GM19351 (cell line): ENCODE measurements at regions not wholly inside any gene's neighbourhood (a gene's known extent, or its start where the extent isn't known, plus 50 kb on each side); places are given as distances from the start of the nearest gene placed in this dataset.

Experiments used
- ATAC-seq: cut with Tn5 transposase; IDR thresholded peaks from one replicate; pipeline ENCODE4 v1.9.1; 2021; ENCODE audit warnings: mild to moderate bottlenecking, moderate library complexity; ENCODE audit not compliant: unreplicated experiment

DNA sequence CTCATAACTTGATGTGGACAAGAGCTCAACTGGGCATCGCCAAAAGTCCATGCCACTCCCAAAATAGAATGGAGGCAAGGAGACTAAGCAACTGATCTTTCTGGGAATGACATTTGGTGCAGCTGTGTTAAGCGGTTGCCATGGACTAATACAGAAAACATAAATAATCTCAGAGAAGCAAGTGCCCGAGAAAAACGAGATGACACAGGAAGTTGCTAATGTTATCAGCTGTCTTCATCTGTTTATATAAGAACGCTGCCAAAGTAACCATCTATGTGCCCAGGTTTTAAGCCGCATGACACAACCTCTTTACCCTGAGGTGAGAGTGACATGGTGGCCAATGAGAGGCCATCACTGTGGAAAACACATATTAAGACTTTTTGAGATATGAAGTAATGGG lies 54.9 kb upstream of the SACS start:
- ATAC-seq: no peak

DNA sequence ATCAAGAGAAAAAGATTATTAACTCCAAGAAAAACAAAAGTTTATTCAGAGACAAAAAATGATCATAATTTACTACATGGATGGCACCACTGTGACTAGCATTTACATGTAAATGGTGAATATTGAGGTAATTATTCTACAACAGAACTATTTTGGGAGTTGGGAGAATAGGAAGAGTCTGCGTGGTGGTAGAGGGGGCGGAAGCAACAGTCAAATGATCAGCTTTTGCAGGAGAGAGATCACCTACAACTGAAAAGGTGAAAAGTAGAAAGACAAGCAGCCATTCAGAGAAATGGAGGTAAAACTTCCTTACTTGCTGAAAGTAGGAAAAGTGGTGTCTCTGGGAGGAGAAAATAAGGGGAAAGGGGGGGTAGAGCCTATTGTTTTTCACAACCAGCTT lies 62.8 kb upstream of the SACS start:
- no peak for ATAC-seq

DNA sequence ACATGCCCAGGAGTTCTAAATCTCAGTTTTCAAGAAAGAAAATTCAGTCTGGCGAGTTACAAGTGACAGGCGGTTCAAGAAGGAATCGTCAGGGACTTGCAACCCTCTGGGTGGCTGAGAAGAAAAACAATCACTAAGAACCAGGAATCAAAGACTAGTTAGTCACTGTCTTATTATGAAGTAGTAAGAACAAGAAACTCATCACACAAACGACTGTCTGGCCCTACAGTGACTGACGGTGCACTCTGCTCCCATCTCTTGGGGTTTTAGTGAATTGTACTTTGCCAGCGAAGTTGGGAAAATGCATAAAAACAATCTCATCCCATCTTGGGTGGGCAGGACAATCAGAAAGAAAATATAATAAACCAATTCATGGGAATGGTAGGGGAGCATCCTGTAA lies 63.7 kb upstream of the SACS start:
- no peak for ATAC-seq

DNA sequence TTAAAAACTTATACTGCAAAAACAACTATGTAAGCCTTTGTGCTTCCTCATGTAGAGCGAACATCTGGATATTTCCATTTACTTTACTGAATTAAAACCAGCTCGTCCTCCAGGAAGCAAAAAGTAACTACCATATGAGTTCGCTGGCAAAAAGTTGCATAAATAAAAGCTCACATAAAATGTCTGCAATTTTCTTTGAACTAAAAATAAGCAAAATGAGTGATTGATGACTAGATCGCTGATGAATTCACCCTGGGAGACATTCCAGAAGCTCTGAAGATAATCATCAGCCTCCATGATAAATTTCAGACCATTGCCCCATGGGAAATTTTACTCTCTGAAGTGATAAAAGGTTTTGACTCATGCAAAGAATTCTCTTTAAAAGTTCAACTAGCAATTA lies 67.3 kb upstream of the SACS start:
- ATAC-seq: no peak

DNA sequence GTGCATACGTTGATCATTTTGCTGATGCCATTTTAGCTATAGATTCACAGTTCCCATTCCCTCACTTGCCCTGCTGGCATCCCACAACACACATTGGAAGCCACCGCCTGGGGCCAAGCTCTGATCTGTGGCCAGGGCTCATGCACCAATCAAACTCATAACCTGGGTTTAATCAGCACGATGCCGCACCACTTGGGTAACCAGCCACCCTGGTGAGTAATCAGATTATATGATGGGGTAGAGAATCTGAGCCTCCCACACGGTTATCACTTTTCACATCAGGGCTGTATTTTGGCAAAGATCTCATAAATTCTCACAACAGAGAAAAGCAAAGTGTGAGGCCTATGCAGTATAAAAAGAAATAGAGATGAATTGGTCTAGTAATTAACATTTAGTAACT lies 66.0 kb upstream of the TNFRSF19 start:
- ATAC-seq: no peak

DNA sequence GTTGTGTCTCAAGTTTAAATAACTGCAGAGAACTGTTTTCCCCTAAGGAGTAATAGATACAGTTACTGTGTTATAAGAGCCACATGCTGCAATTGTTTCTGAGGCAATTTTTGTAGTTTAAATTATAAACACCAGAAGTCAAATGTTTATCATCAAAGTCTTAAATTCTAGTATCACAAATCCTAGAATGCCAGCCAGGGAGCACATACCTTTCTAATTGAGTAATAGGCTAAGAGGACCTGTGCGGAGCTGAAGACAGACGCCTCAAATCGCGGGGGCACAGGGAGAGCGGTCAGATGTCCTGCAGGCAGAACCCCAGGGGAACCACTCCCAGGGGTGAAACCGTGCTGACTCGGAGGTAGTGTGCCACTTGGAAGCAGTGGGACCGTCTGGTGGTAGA lies 65.2 kb upstream of the TNFRSF19 start:
- ATAC-seq: no peak

DNA sequence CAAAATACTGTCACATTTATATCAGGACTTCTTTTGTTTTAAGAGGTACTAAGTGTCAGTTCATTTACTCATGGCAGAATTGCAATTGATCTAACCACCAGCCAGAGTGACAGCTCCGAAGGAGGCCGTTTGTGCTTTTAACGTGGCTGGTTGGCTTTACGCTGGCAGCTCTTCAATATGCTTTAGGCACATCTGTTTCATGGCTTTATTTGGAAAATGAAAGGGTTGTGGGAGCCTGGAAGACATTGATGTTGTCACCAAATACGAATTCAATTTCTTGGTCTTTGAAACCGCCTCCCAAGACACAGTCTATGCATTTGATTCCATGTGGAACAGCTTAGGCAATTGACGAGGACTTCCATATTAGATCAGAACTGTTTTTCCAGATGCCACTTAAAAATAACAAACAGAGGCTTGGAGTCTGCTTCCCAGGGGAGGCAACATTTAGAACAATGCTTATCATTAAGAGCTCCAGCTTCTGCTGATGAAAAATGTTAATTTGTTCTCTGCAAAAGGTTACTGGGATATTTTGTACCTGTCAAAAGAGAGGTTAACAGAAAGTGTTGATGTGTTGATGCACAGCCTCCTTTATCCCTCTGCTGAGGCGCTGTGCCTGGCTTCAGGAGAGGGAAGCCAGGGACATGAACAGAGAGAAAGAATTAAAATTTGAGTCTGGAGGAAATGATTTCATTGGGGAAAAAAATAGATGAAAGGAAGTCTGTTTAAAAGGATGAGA lies 64.0 kb upstream of the TNFRSF19 start:
- ATAC-seq: no peak

DNA sequence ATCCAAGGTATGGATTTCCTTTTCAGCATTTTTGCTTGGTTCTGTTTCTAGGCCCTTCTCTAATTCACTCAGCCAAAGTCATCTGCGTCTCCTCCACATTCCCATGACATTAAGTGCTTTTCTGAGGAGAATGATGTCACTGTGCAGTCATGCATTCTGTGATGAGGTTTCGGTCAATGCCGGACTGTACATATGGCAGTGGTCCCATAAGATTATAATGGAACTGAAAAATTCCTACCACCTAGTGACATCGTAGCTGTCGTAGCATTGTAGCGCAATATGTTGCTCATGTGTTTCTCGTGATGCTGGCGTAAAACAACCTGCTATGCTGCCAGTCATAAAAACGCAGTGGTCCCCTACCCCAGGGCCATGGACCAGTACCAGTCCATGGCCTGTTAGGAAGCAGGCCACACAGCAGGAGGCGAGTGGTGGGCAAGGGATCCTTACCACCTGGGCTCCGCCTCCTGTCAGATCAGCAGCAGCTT lies 63.4 kb upstream of the TNFRSF19 start:
- ATAC-seq: no peak

DNA sequence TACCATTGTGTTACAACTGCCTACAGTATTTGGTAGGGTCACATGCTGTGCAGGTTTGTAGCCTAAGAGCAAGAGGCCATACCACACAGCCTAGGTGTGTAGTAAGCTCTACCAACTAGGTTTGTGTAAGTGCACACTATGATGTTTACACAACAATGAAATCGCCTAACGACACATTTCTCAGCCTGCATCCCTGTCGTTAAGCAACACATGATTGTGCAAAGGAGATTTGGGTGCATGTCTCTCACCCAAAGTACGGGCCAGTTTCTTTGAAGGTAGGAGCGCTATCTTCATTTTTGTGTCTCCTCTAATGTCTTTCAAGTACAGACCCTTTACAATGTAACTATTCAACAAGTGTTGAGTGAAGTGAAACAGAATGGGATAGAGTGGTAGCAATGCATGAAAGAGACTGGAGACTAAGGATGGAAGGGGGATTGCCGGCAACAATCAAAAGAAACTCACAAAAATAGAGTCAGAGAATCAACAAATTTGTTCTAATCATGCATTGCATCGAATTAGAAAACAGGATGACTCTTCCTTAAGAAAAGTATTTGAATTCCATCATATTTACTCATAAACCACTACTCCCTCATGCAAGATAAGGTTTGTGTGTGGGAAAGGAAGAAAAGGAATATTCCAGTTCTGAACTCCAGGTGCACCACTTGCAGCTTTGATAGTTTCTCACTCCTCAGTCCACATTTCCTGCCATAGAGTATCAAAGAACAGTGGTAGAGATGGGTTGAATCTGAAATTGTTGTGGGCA lies 60.2 kb upstream of the TNFRSF19 start:
- no peak for ATAC-seq

DNA sequence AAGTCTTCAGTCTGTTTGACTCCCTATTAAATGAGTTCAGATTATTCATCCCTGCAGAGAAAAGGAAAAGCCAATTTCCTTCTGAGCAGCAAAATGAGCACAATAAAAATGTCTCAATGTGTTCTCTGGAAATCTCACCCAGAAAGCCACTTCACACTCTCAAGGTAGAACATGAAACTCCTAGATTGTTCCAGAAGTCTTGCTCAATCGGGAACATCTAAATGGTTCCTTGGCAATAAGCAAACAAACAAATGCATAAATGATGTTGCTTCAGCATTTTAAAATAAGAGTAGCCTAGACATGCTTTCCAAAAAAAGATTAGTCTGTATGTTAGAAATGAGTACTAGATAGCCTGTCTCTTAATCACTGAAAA lies 59.7 kb upstream of the TNFRSF19 start:
- no peak for ATAC-seq

DNA sequence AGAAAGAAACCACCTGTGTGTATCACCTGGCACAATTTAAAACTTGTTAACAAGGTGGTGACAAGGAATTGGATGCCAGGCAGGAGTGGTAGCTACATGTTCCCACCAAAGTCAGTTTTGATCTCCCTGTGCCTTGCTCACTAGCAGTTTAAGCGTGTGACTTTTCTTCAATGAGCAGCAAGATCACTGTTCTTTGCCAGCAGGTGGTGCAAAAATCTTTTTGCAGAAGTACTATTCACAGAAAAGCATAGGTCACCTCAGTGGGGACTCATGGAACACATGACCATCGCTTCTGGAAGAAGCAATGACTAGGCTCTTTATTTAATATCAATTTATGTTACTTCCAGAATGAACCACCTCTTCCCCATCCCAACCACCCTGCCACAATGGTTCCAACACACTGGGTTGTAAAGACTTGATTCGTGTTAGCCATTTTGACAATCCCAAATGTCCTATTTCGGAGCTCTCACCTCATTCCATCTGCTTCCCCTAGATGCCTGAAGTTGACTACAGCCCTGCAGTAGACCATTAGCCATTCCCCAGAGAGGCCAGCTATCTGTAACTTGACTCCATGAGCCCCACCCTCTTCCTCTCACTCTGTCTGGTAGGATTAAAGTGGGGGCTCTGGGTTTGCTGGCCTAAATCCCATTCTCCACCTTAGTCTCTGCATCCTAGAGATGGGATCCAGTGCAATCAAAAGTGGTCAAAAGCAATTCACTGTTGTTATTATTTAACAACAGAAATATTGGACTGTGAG lies 59.1 kb upstream of the TNFRSF19 start:
- ATAC-seq: peak; percentile 83

DNA sequence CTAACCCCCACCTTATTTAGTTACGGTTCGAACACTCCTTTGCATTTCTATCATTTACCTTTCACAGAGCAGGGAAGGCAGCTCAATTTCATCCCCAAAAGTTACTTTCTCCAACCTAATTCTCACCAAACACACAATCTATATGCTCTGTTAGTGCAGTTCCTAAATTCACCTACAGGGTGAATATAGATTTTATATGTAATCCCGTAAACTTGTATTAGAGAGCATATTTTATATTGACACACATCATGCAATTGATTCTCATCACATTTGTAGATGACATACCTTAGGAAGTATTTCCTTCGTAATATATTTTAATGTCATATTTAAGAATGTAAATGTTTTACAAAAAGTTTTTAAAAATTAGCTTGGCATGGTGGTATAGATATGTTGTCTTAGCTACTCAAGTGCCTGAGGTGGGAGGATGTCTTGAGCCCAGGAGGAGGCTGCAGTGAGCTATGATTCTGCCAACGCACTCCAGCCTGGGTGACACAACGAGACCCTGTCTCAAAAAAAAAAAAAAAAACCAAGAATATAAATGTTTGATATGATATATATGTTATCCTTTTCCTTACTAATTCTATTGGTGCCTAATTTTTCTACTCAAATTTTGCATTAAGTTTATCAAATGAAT lies 57.3 kb upstream of the TNFRSF19 start:
- ATAC-seq: no peak

DNA sequence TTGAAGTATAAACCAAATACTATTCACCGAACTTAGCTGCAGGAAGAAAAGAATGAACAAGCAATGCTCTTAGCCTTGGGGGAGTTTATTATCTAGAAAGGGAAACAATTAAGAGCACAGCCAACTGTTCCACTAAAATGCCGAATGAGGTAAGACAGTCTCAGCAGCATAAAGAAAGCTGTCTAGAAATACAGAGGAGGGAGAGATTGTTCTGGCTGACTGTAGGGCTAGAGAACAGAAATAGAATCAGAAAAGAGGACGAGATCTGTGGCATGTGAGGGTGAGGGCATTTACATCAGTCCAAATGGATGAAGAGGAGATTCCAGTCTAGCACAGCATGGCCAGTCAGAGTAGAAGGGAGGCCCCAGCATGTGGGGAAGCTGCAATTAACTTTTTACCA lies 56.8 kb upstream of the TNFRSF19 start:
- no peak for ATAC-seq

DNA sequence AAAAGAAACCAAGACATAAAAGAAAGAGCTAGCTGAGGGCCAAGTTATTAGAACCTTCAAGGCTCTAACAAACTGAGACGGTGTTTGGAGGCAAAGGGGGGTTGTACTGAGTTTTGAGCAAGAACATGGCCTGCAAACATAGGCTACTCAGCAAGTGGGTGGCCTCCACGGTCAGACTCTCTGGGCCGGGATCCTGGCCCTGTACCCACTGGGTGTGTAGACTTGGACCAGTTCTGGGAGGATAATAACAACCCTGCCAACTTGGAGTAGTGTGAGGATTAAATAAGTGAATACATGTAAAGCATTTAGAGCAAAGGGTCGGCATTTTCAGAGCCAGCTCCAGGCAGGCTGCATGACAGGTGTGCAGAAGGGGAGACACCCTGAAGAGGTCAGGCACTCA lies 56.1 kb upstream of the TNFRSF19 start:
- ATAC-seq: no peak

DNA sequence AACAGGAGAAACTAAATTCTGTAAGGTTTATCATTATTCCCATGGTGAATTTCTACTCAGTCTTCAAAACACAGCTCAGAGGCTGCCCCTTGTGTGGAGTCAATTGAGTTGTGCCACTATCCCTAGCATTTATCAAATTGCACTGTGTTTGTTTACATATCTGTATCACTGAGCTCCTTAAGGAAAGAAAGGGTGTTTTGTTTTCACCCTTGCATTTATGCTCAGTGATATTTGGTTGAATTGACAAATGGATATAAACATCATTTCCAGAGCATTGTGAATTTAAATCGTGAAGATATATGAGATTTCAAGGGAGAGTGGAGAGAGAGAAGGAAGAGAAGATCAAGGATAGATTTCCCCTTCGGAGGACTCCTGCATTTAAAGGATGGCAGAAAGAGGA lies 55.1 kb upstream of the TNFRSF19 start:
- ATAC-seq: no peak

DNA sequence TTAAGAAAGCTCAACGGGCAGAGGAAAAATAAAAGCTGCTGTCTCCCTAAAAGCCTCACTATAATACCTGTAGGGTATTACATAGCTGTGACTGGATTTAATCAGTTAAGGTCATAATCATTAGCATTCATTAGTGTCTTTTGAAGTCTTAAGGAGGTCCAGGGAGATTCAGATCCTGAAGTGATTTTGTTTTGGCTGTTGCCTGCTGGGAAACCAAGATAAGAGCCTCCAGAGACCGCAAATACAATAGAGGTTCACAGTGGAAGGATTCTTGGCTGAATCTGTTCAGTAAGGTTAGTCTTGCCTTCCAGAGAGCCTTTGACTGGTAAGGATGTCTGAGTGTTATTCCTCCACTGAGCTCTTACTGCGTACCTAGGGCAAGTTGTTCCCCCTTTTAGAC lies 54.0 kb upstream of the TNFRSF19 start:
- no peak for ATAC-seq

DNA sequence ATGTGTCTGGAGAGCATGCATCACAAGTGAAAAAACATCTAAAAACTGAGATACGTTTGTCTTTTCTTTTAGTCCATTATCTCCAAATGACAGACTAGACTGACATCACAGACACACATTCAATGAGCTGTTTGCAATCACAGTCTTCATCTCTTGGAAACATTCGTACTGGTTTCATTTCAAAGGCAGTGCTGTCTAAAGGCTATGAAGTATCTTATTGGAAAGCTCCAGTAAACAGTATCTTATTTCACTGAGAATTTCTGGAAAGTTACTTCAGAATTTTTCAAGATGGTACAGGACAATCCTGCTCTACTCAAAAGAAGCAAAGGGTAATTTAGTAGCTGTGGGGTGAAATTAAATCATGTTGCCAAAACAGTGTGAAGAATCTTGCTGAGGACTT lies 53.5 kb upstream of the TNFRSF19 start:
- no peak for ATAC-seq

DNA sequence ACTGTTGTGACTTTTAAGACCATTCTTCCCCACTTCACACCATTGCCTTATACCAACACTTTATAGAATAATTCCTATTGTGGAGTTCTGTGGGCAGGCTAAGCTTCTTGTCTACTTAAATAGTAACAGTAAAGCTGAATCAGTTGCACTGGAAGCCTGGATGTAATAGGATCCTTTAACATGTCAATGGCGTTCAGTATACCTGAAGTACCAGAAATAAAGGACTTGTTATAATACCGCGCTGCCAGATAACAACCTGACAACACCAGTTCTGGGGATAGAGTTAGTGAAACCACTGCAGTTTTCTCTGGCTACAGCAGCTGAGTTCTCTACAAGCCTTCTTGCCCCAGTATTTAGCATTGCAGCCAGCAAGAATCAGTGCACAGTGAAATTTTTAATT lies 52.0 kb upstream of the TNFRSF19 start:
- no peak for ATAC-seq
